Thymus (tissue), 11 donors: ENCODE measurements at regions not wholly inside any gene's neighbourhood (a gene's known extent, or its start where the extent isn't known, plus 50 kb on each side); places are given as distances from the start of the nearest gene placed in this dataset.

ENCODE experiments used
- DNase-seq, 9 donors: peaks; one replicate each; pipeline ENCODE4 v3.0.0-alpha.2; 2013; ENCODE audit warnings: low spot score in 9 of 9, low read depth in 6 of 9, missing footprints in 1 of 9
- H3K27ac ChIP-seq, 2 donors: one replicate each; pipeline ENCODE4 v1.5.1; 2013; ENCODE audit warnings: control low read depth in 1 of 2, low read depth in 1 of 2, low read length in 1 of 2, mild to moderate bottlenecking in 1 of 2, moderate library complexity in 1 of 2
- H3K27me3 ChIP-seq, 2 donors: one replicate each; pipeline ENCODE4 v1.5.1; 2013; ENCODE audit warnings: low read length in 1 of 2; ENCODE audit not compliant: control insufficient read depth in 2 of 2, insufficient read depth in 1 of 2
- H3K36me3 ChIP-seq, 2 donors: one replicate each; pipeline ENCODE4 v1.5.1; 2013; ENCODE audit warnings: low read length in 1 of 2, mild to moderate bottlenecking in 1 of 2, moderate library complexity in 1 of 2; ENCODE audit not compliant: control insufficient read depth in 2 of 2, insufficient read depth in 2 of 2
- H3K4me1 ChIP-seq, 2 donors: one replicate each; pipeline ENCODE4 v1.5.1; 2013; ENCODE audit warnings: low read length in 2 of 2; ENCODE audit not compliant: control insufficient read depth in 2 of 2, insufficient read depth in 2 of 2
- H3K4me3 ChIP-seq, 2 donors: one replicate each; pipeline ENCODE4 v1.5.1; 2013; ENCODE audit warnings: low read length in 2 of 2, control low read depth in 1 of 2, mild to moderate bottlenecking in 1 of 2
- H3K9me3 ChIP-seq, 2 donors: one replicate each; pipeline ENCODE4 v1.5.1; 2013; ENCODE audit warnings: low read length in 1 of 2, mild to moderate bottlenecking in 1 of 2; ENCODE audit not compliant: control insufficient read depth in 2 of 2, insufficient read depth in 1 of 2
- WGBS: extraction: QIAGEN DNeasy Blood & Tissue Kit; methylation state at CpG from one replicate; pipeline ENCODE4 v1.1.7; 2013; 5-methylcytosine and 5-hydroxymethylcytosine counted together
- donor health status: healthy.

DNA sequence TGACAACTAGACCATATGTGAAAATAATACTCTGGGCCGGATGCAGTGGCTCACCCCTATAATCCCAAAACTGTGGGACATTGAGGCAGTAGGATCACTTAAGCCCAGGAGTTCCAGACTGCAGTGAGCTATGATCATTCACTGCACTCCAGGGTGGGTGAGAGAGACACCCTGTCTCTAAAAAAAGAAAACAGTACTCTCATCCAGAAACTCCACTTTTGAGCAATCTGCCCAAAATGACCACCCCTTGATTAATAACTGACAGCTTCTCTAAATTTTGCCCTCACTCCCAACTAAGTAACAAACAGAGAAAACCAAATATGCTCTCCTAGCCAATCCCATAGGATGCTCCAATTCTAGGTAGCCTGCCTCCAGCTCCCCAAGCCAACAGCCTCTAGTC lies 62.5 kb upstream of the AKR1E2 start:
- Histone ChIP-seq H3K4me3 (no peak overlapping the region), H3K4me1 (no peaks in the 10 kb centered on the region), H3K27ac (no peak overlapping the region), H3K36me3 (no peaks in the 10 kb centered on the region), H3K27me3 (no peaks in the 10 kb centered on the region), H3K9me3 (no peaks in the 10 kb centered on the region)
- no peak for DNase-seq
- WGBS, result 96% methylated on average over 1 of the region's 1 CpG

DNA sequence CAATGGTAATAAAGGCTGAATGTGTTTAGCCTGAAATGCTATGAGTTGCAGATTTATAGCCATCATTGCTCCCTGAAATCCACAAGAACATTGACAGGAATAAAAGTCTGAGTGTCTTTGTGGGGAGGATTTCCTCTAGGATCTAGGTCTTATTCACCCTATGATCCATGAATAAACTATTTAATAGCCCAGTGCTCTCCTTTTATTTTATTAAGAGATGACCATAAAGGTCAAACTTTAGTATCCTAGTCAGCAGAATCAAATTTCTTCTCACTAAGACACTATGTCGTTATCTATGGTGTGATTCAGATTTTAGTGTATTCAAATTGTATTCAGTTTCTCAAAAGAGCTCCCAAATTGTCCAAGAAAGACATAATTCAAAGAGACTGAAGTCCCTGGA lies 67.8 kb upstream of the AKR1E2 start:
- 95% methylated on average over 1 of the region's 1 CpG for WGBS
- H3K27ac ChIP-seq, result no peak overlapping the region
- no peaks in the 10 kb centered on the region for H3K36me3 ChIP-seq
- no peaks in the 10 kb centered on the region for H3K9me3 ChIP-seq
- H3K4me1 ChIP-seq, result no peaks in the 10 kb centered on the region
- no peak overlapping the region for H3K4me3 ChIP-seq
- no peaks in the 10 kb centered on the region for H3K27me3 ChIP-seq
- DNase-seq, result no peak

DNA sequence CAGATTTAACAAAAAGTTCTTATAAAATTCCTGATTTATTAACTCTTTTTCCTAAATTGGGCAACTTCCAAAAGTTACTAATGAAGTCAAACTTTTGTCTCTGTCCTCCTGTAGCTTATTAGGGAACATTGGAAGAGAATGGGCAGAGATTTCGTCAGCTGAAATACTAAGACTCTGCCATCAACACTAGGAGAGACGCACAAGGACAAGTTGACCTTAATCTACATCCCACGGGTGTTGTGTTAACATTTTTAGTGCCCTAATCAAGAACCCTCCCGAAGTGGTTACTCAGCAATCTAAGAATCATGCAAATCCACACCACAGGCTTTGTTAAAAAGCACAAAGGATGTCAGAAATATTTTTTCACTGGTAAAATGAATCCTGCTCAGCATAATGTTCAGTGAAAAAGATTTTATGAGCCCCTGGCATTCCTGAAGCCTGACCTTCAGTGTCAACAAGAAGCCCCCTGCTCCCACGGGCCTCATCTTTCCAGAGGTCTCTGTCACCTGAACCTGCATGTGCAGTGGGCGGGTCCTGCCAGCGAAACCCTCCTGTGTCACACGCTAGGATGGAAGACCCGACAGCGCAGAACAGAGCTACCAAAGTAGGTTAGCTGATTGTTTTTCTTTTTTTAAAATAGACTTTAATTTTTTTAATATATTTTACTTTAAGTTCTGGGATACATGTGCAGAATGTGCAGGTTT lies 70.6 kb upstream of the AKR1E2 start:
- no peaks in the 10 kb centered on the region for H3K27me3 ChIP-seq
- no peak overlapping the region for H3K27ac ChIP-seq
- no peak overlapping the region for H3K4me3 ChIP-seq
- 92% methylated on average over 10 of the region's 10 CpGs for WGBS
- no peaks in the 10 kb centered on the region for H3K4me1 ChIP-seq
- H3K36me3 ChIP-seq, result no peaks in the 10 kb centered on the region
- no peaks in the 10 kb centered on the region for H3K9me3 ChIP-seq
- no peak for DNase-seq

DNA sequence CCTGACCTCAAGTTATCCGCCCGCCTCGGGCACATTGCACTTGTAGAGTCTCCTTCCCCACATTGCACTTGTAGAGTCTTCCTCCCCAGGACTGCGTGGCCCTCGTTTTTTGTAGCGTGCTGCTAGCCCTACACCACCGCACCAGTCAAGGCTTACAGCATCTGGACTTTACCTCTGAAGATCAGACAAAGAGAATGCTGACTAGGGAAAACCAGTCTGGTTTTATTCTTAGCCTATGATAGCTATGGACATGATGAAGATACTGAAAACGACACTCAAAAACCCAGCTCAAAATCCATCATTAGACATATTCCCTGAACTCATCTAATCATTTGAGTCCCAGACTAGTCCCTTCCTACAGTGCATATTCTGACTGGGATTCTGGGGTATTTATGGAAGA lies 71.9 kb upstream of the AKR1E2 start:
- Histone ChIP-seq H3K9me3 (no peaks in the 10 kb centered on the region), H3K27ac (no peak overlapping the region), H3K27me3 (no peaks in the 10 kb centered on the region), H3K4me1 (no peaks in the 10 kb centered on the region), H3K36me3 (no peaks in the 10 kb centered on the region), H3K4me3 (no peak overlapping the region)
- 98% methylated on average over 8 of the region's 8 CpGs for WGBS
- DNase-seq, result no peak

DNA sequence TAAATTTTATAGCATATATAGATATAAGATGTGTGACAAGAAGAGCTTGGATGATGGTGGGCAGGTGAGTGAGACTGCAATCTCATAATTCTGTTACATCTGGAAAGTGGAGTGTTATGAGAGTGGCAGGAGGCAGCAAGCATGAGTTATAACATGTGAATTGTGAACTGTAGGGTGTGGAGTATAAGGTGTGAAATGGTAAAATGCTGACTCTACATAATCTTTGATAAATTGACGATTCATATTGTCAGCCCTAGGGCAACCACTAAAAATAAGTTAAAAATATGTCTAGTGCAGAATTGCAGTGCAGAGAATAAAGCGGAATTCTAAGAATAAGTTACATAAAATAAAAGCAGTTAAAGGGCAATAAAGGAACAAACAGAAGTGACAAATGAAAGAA lies 74.8 kb upstream of the AKR1E2 start:
- Histone ChIP-seq H3K27me3 (no peaks in the 10 kb centered on the region), H3K27ac (no peak overlapping the region), H3K4me3 (no peak overlapping the region), H3K4me1 (no peaks in the 10 kb centered on the region), H3K9me3 (no peaks in the 10 kb centered on the region), H3K36me3 (no peaks in the 10 kb centered on the region)
- 95% methylated on average over 2 of the region's 2 CpGs for WGBS
- DNase-seq, result no peak

DNA sequence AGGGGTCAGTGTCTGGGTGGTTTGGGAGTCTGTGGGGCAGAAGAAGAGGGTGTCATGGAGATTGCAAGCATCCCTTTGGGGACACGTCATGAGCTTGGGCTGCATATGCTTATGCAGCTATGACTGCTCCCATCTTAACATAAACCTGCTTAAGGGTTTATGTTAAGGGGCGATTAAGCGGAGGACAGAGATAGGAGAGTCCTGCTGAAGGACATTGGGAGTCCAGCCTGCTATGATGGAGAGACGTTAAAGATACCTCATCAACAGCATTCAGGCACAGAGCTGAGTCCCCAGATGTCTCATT lies 76.8 kb upstream of the AKR1E2 start:
- no peak overlapping the region for H3K4me3 ChIP-seq
- WGBS, result 95% methylated on average over 4 of the region's 4 CpGs

DNA sequence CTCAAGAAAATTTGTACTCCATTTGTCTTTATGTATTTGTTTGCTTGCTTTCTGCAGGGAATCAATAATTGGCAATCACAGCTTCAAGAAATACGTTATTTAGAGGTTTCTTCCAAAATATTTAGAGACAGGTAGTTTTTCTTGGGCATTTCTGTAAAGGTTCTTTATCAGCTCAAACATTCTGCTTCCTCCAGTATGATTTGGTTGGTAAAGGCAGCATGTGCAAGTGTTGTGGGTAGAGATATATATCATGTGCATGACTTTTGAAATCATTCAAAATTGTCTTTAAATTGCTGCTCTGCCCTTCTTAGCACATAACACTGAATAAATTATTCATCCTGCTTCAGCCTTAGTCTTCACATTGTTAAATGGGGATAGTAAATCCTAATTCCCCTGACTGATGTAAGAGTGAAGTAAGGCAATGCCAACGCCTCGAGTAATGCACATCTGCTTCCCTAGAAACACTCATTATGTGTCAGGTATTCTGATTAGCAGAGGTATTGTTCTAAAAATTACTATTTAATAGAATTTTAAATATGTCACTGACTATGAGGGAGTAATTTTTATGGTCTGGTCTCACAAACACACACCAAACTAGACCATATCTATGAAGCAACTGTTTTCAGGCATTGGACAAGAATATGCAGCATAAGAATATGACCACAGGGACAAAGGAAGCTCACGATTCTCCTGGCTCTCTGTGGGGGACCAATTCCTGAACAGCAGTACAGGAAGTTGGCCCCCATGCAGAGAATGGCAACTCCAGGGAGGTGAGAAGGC lies 77.3 kb upstream of the AKR1E2 start:
- Histone ChIP-seq H3K4me1 (no peaks in the 10 kb centered on the region), H3K36me3 (no peaks in the 10 kb centered on the region), H3K27ac (no peak overlapping the region), H3K27me3 (no peaks in the 10 kb centered on the region), H3K9me3 (no peaks in the 10 kb centered on the region), H3K4me3 (no peak overlapping the region)
- DNase-seq, result no peak
- 73% methylated on average over 4 of the region's 4 CpGs for WGBS

More for the DNA sequence above, 76.8 kb upstream of the AKR1E2 start:
- Histone ChIP-seq H3K9me3 (no peaks in the 10 kb centered on the region), H3K36me3 (no peaks in the 10 kb centered on the region), H3K27ac (no peak overlapping the region), H3K27me3 (no peaks in the 10 kb centered on the region), H3K4me1 (no peaks in the 10 kb centered on the region)
- DNase-seq, result no peak

DNA sequence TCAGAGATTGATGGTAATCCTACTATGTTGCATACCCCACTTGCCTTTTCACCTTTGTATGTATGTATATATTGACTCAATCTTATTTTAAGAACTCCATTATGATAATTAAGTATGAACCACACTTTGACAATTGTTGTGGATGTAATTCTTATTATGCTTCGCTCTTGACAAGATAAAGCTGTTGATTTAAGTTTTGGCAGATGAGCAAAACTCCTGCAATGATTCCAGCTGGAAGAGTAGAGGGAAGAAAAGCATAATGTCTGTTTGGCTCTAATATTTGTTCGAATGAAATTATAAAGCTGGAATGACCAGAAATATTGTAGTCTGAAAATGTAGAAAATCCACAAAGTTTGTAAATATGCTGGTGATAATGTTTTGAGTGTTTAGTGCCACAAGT lies 83.8 kb upstream of the AKR1E2 start:
- H3K36me3 ChIP-seq, result no peaks in the 10 kb centered on the region
- H3K27ac ChIP-seq, result no peak overlapping the region
- 94% methylated on average over 2 of the region's 2 CpGs for WGBS
- H3K4me1 ChIP-seq, result no peaks in the 10 kb centered on the region
- no peak overlapping the region for H3K4me3 ChIP-seq
- DNase-seq, result no peak
- H3K9me3 ChIP-seq, result no peaks in the 10 kb centered on the region
- H3K27me3 ChIP-seq, result no peaks in the 10 kb centered on the region

DNA sequence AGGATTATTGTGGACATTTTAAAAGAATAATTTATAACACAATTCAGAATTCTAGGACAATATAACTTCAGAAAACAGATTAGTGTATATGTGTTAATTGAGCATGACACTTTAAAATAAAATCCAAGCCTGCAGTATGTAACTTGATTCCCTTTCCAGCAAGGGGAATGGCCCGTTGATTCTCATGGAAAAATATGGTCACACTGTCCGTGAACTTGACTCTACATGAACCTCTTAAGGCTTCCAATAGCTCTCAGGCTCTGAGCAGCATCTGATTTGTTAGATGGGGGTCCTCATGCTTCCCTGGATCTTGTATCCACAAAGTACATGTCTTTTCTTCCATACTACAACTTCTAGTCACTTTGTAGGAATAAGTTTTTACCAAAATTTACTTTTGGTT lies 85.5 kb upstream of the AKR1E2 start:
- Histone ChIP-seq H3K9me3 (no peaks in the 10 kb centered on the region), H3K27ac (no peak overlapping the region), H3K4me3 (no peak overlapping the region), H3K36me3 (no peaks in the 10 kb centered on the region), H3K4me1 (no peaks in the 10 kb centered on the region), H3K27me3 (no peaks in the 10 kb centered on the region)
- DNase-seq, result no peak
- 83% methylated on average over 2 of the region's 2 CpGs for WGBS
